ENCODE measurements at regions not wholly inside any gene's neighbourhood (a gene's known extent, or its start where the extent isn't known, plus 50 kb on each side); places are given as distances from the start of the nearest gene placed in this dataset.

GRCh38 chr5:100446879-100447430 lies 88.2 kb upstream of the FAM174A start:
- no peaks in the 10 kb centered on the region for H3K79me1 ChIP-seq (ENCODE audit: low read depth, low read length)
- no peak overlapping the region for H2AFZ ChIP-seq (ENCODE audit: low read length)
- H4K5ac ChIP-seq (ENCODE audit: insufficient read length, low read depth, low read length) = no peak overlapping the region
- no peak overlapping the region for H2BK5ac ChIP-seq (ENCODE audit: low read depth, low read length)
- H4K8ac ChIP-seq (ENCODE audit: extremely low read depth, insufficient read depth, low read length) = no peak overlapping the region
- no peak overlapping the region for H3K56ac ChIP-seq (replicated peaks; ENCODE audit: insufficient read length, low read depth, low read length)
- 92% methylated on average over 2 of the region's 2 CpGs; no CpG with 5 or more reads in 1 of the 2 experiments for WGBS, 2 experiments (ENCODE audit: extremely low coverage in 1 of 2, insufficient coverage in 1 of 2, insufficient read length in 1 of 2, insufficient replicate concordance in 2 of 2, low coverage in 1 of 2, low lambda C conversion rate in 2 of 2, missing lambda C conversion rate in 1 of 2)
- H3K23ac ChIP-seq (ENCODE audit: insufficient read length) = no peak overlapping the region
- no peaks in the 10 kb centered on the region for H3K9me3 ChIP-seq (ENCODE audit: insufficient read depth in 2 of 2, low read depth in 1 of 2, low read length in 1 of 2)
- H2BK12ac ChIP-seq (ENCODE audit: low read depth, low read length) = no peak overlapping the region
- POLR2A ChIA-PET (ENCODE audit: partially characterized antibody) = no interaction called here
- H3K4me1 ChIP-seq (replicated peaks in 1 of 4; ENCODE audit: control insufficient read depth in 3 of 4, insufficient read depth in 4 of 4, low read length in 3 of 4) = no peaks in the 10 kb centered on the region
- H3K23me2 ChIP-seq (ENCODE audit: low read depth, low read length) = no peaks in the 10 kb centered on the region
- H3K4me2 ChIP-seq (ENCODE audit: insufficient read depth in 1 of 2, low read depth in 2 of 2, low read length in 2 of 2) = no peak overlapping the region
- no peak overlapping the region for H3K18ac ChIP-seq (ENCODE audit: extremely low read depth, low read length)
- no peaks in the 10 kb centered on the region for H3K36me3 ChIP-seq (ENCODE audit: control insufficient read depth in 2 of 4, insufficient read depth in 4 of 4, low read length in 3 of 4)
- no peak overlapping the region for H3K9ac ChIP-seq (replicated peaks in 1 of 4; ENCODE audit: extremely low read depth in 1 of 4, low read depth in 3 of 4, low read length in 3 of 4)
- H2AK5ac ChIP-seq (ENCODE audit: low read depth, low read length) = no peak overlapping the region
- CTCF ChIA-PET (ENCODE audit: partially characterized antibody) = no interaction called here
- H3K27me3 ChIP-seq (replicated peaks in 1 of 4; ENCODE audit: control insufficient read depth in 3 of 4, extremely low read depth in 1 of 4, insufficient read depth in 3 of 4, low read length in 3 of 4) = no peaks in the 10 kb centered on the region
- FAIRE-seq = no peak
- no peak for DNase-seq (ENCODE audit: low read depth in 1 of 2, low spot score in 2 of 2)
- H4K91ac ChIP-seq (replicated peaks; ENCODE audit: insufficient read length, low read length) = no peak overlapping the region
- H3K14ac ChIP-seq (ENCODE audit: insufficient read length) = no peak overlapping the region
- no peak overlapping the region for H3K27ac ChIP-seq (ENCODE audit: low read depth, low read length)
- H3K4me3 ChIP-seq (ENCODE audit: extremely low read depth in 1 of 4, insufficient read depth in 2 of 4, low read depth in 3 of 4, low read length in 4 of 4) = no peak overlapping the region
- H2BK15ac ChIP-seq (ENCODE audit: low read length) = no peak overlapping the region
- H3K4ac ChIP-seq (replicated peaks; ENCODE audit: insufficient read length, low read depth, low read length) = no peak overlapping the region
- no peak overlapping the region for H2BK20ac ChIP-seq (ENCODE audit: low read length)
- no peaks in the 10 kb centered on the region for H3K79me2 ChIP-seq (ENCODE audit: control insufficient read depth in 1 of 2, insufficient read depth in 2 of 2, low read length in 2 of 2)
- no peak overlapping the region for H2BK120ac ChIP-seq (replicated peaks; ENCODE audit: low read depth, low read length)
- no peaks in the 10 kb centered on the region for H4K20me1 ChIP-seq (replicated peaks in 1 of 2; ENCODE audit: control insufficient read depth in 1 of 2, insufficient read depth in 2 of 2, low read length in 2 of 2)
- TF ChIP-seq E2F6 (IDR thresholded peaks at IDR 0.05) = no peak
- TF ChIP-seq RBBP5 (IDR thresholded peaks at IDR 0.05; ENCODE audit: borderline replicate concordance, low read depth, low read length) = no peak
- TF ChIP-seq ZNF274 (IDR thresholded peaks at IDR 0.05; ENCODE audit: borderline replicate concordance, extremely low read depth, low read length) = no peak
- no peak for TF ChIP-seq SIX5 (IDR thresholded peaks at IDR 0.05; ENCODE audit: low read depth, low read length)
- no peak for TF ChIP-seq CTBP2 (IDR thresholded peaks at IDR 0.05; ENCODE audit: borderline replicate concordance, insufficient read depth, insufficient read length, low read length)
- TF ChIP-seq USF2 (IDR thresholded peaks at IDR 0.05; ENCODE audit: low read length) = no peak
- TF ChIP-seq SP1 (IDR thresholded peaks at IDR 0.05; ENCODE audit: low read depth, low read length) = no peak
- TF ChIP-seq RXRA (IDR thresholded peaks at IDR 0.05; ENCODE audit: insufficient read depth, low read depth, low read length) = no peak
- no peak for TF ChIP-seq POU5F1 (IDR thresholded peaks at IDR 0.05; ENCODE audit: low read depth, low read length)
- TF ChIP-seq JUN (IDR thresholded peaks at IDR 0.05; ENCODE audit: low read depth, low read length) = no peak
- TF ChIP-seq SRF (IDR thresholded peaks at IDR 0.05; ENCODE audit: low read depth, low read length) = no peak
- no peak for TF ChIP-seq TCF12 (IDR thresholded peaks at IDR 0.05; ENCODE audit: low read depth, low read length)
- no peak for TF ChIP-seq NANOG (IDR thresholded peaks at IDR 0.05; ENCODE audit: insufficient read depth, low read depth, low read length, poor library complexity, severe bottlenecking)

Data from H1 (cell line).